ENCODE measurements at regions not wholly inside any gene's neighbourhood (a gene's known extent, or its start where the extent isn't known, plus 50 kb on each side); places are given as distances from the start of the nearest gene placed in this dataset.

DNA sequence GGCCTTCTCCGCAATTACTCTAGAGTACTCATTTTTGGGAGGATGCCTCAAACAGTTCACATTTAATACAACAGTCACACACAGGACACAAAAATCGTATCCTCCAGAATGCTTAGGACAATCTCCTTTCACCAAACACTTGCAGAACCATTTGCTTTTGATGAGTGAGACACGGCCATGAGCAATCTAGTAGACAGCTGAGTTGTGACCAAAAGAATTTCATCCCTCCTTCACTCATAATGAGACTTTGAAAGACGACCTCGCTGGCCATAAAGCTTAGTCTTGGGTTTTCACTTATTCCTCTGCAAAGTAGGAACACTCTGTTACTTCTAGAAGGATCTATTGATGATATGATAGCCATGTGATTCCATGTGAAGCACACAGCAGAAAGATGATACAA is 87.5 kb upstream of the SLC35G4 start:
- H4K20me1 ChIP-seq (ENCODE audit: insufficient read depth, low read length), result no peaks in the 10 kb centered on the region
- no peak for DNase-seq (ENCODE audit: insufficient read length, low spot score, missing footprints)

DNA sequence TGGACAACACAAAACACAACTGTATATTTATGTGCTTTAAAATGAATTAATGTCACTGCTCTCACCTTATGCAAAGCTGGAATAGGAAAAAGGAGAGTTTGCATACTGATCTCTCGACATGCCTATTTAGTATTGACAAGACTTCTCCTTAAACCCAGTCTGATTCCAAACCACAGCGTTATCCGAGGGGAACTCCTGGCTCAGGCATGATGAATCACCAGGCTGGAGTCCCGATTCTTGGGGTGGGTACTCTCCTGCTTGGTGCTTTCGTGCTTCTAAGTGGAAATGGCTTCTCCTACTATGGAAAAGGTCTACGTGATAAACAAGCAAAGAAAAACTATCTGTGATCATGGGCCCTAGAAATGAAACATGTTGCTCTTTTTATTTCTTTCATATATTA is 88.9 kb upstream of the SLC35G4 start:
- no peak for TF ChIP-seq CTCF (IDR thresholded peaks at IDR 0.05; ENCODE audit: extremely low read depth, low read depth, low read length)
- H2AFZ ChIP-seq (ENCODE audit: low read length), result no peak overlapping the region

More for the DNA sequence above, 87.5 kb upstream of the SLC35G4 start:
- Histone ChIP-seq H3K27me3 (ENCODE audit: insufficient read depth, low read length) (no peaks in the 10 kb centered on the region), H3K27ac (ENCODE audit: low read depth, low read length) (no peak overlapping the region), H2AFZ (ENCODE audit: low read length) (no peak overlapping the region), H3K4me2 (ENCODE audit: insufficient read depth, low read length) (no peak overlapping the region), H3K79me2 (ENCODE audit: insufficient read depth, low read length) (no peaks in the 10 kb centered on the region), H3K36me3 (ENCODE audit: insufficient read depth, low read length) (no peaks in the 10 kb centered on the region), H3K9me3 (ENCODE audit: low read depth, low read length) (no peaks in the 10 kb centered on the region), H3K4me3 (ENCODE audit: insufficient read depth, low read length) (no peak overlapping the region), H3K4me1 (ENCODE audit: insufficient read depth, low read length) (peaks cover 8% of the 10 kb centered on the region)
- TF ChIP-seq CTCF (IDR thresholded peaks at IDR 0.05; ENCODE audit: extremely low read depth, low read depth, low read length), result no peak

GRCh38 chr18:11518788-11519685 is 90.4 kb upstream of the SLC35G4 start:
- no peaks in the 10 kb centered on the region for H3K9me3 ChIP-seq (ENCODE audit: low read depth, low read length)
- peak; percentile 93 for TF ChIP-seq CTCF (IDR thresholded peaks at IDR 0.05; ENCODE audit: extremely low read depth, low read depth, low read length)
- H3K36me3 ChIP-seq (ENCODE audit: insufficient read depth, low read length), result no peaks in the 10 kb centered on the region
- H3K4me3 ChIP-seq (ENCODE audit: insufficient read depth, low read length), result no peak overlapping the region
- H2AFZ ChIP-seq (ENCODE audit: low read length), result no peak overlapping the region
- peak overlapping the region; percentile 54 for H3K4me2 ChIP-seq (ENCODE audit: insufficient read depth, low read length)
- H3K27me3 ChIP-seq (ENCODE audit: insufficient read depth, low read length), result no peaks in the 10 kb centered on the region
- H3K79me2 ChIP-seq (ENCODE audit: insufficient read depth, low read length), result no peaks in the 10 kb centered on the region
- no peak for DNase-seq (ENCODE audit: insufficient read length, low spot score, missing footprints)
- H3K4me1 ChIP-seq (ENCODE audit: insufficient read depth, low read length), result peaks cover 8% of the 10 kb centered on the region
- H3K27ac ChIP-seq (ENCODE audit: low read depth, low read length), result no peak overlapping the region
- no peaks in the 10 kb centered on the region for H4K20me1 ChIP-seq (ENCODE audit: insufficient read depth, low read length)

More for the DNA sequence above, 88.9 kb upstream of the SLC35G4 start:
- no peaks in the 10 kb centered on the region for H4K20me1 ChIP-seq (ENCODE audit: insufficient read depth, low read length)
- H3K4me2 ChIP-seq (ENCODE audit: insufficient read depth, low read length), result no peak overlapping the region
- H3K36me3 ChIP-seq (ENCODE audit: insufficient read depth, low read length), result no peaks in the 10 kb centered on the region
- H3K27me3 ChIP-seq (ENCODE audit: insufficient read depth, low read length), result no peaks in the 10 kb centered on the region
- no peaks in the 10 kb centered on the region for H3K79me2 ChIP-seq (ENCODE audit: insufficient read depth, low read length)
- DNase-seq (ENCODE audit: insufficient read length, low spot score, missing footprints), result peak; percentile 82
- H3K4me3 ChIP-seq (ENCODE audit: insufficient read depth, low read length), result no peak overlapping the region
- no peak overlapping the region for H3K27ac ChIP-seq (ENCODE audit: low read depth, low read length)
- H3K9me3 ChIP-seq (ENCODE audit: low read depth, low read length), result no peaks in the 10 kb centered on the region
- H3K4me1 ChIP-seq (ENCODE audit: insufficient read depth, low read length), result peaks cover 8% of the 10 kb centered on the region

DNA sequence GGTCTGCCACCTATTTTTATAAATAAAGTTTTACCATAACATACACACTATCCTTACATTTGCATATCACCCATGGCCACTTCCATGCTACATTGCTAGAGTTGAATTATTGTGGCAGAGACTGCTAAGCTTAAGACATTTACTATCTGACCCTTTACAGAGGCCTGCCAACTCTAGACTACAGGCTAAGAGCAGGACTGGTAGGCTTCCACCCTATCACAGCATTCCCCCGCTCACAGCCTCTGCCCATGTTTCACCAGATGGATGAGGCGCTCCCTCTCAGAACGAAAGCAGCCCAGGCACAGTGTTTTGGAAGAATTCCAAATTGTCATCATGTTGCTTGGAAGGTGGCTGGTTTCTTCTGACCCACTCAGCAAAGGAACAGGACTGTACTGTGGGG is 91.7 kb upstream of the SLC35G4 start:
- no peak overlapping the region for H3K27ac ChIP-seq (ENCODE audit: low read depth, low read length)
- H3K79me2 ChIP-seq (ENCODE audit: insufficient read depth, low read length), result no peaks in the 10 kb centered on the region
- no peak for TF ChIP-seq CTCF (IDR thresholded peaks at IDR 0.05; ENCODE audit: extremely low read depth, low read depth, low read length)
- no peaks in the 10 kb centered on the region for H3K36me3 ChIP-seq (ENCODE audit: insufficient read depth, low read length)
- H3K9me3 ChIP-seq (ENCODE audit: low read depth, low read length), result no peaks in the 10 kb centered on the region
- no peak overlapping the region for H2AFZ ChIP-seq (ENCODE audit: low read length)
- H4K20me1 ChIP-seq (ENCODE audit: insufficient read depth, low read length), result no peaks in the 10 kb centered on the region
- no peak overlapping the region for H3K4me2 ChIP-seq (ENCODE audit: insufficient read depth, low read length)
- H3K4me3 ChIP-seq (ENCODE audit: insufficient read depth, low read length), result no peak overlapping the region
- no peaks in the 10 kb centered on the region for H3K27me3 ChIP-seq (ENCODE audit: insufficient read depth, low read length)
- DNase-seq (ENCODE audit: insufficient read length, low spot score, missing footprints), result no peak
- peaks cover 8% of the 10 kb centered on the region for H3K4me1 ChIP-seq (ENCODE audit: insufficient read depth, low read length)

Data from osteoblast (primary cell).